GM12891 (cell line): ENCODE measurements at regions not wholly inside any gene's neighbourhood (a gene's known extent, or its start where the extent isn't known, plus 50 kb on each side); places are given as distances from the start of the nearest gene placed in this dataset.

ENCODE experiments used
- POLR2A ChIP-seq: IDR thresholded peaks from 2 replicates; pipeline ENCODE4 v1.6.1; 2011; ENCODE audit warnings: low read depth, low read length, control low read depth
- POLR2AphosphoS5 ChIP-seq: IDR thresholded peaks from 2 replicates; pipeline ENCODE4 v1.6.1; 2011; ENCODE audit warnings: low read depth, low read length, control low read depth
- POU2F2 ChIP-seq: IDR thresholded peaks from 2 replicates; pipeline ENCODE4 v1.6.1; 2011; ENCODE audit warnings: low read depth, mild to moderate bottlenecking, control low read depth, low read length, moderate library complexity
- SPI1 ChIP-seq: IDR thresholded peaks from 2 replicates; pipeline ENCODE4 v1.6.1; 2011; ENCODE audit warnings: low read depth, low read length, control low read depth
- TAF1 ChIP-seq: IDR thresholded peaks from 2 replicates; pipeline ENCODE4 v1.6.1; 2011; ENCODE audit warnings: low read depth, low read length, control low read depth

DNA sequence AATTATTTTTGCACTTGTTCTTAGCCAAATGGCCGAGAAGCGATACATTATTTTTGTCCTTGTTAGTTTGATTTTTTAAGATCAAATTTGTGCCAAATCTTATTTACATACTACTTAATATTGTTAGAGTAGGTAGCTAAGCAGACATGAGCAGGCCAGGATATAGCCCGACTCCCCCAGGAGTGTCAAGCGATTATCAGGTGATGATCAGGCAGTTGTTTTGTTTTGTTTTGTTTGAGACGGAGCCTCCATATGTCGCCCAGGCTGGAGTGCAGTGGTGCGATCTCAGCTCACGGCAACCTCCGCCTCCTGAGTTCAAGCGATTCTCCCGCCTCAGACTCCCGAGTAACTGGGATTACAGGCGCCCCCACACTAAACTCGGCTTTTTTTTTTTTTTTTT, 71.1 kb downstream of the LYZL2 start:
- no peak for TF ChIP-seq TAF1
- no peak for TF ChIP-seq POLR2A
- no peak for TF ChIP-seq POLR2AphosphoS5
- TF ChIP-seq SPI1: no peak
- no peak for TF ChIP-seq POU2F2
